ENCODE measurements at regions not wholly inside any gene's neighbourhood (a gene's known extent, or its start where the extent isn't known, plus 50 kb on each side); places are given as distances from the start of the nearest gene placed in this dataset.

- DNase-seq (ENCODE audit: low spot score): no peak
- no peak overlapping the region for H3K4me2 ChIP-seq (ENCODE audit: insufficient read depth, low read length, poor library complexity, severe bottlenecking)
Measured at GRCh38 chr5:130773813-130774212, 391.2 kb downstream of the HINT1 start.

GRCh38 chr5:130762031-130762430, 403.0 kb downstream of the HINT1 start:
- no peaks in the 10 kb centered on the region for H3K36me3 ChIP-seq (replicated peaks in 1 of 2; ENCODE audit: control insufficient read depth in 2 of 2, insufficient read depth in 2 of 2, low read length in 2 of 2)
- no peak overlapping the region for H3K4ac ChIP-seq (ENCODE audit: low read length)
- H4K91ac ChIP-seq (ENCODE audit: low read depth, low read length, poor library complexity): no peak overlapping the region
- no peak overlapping the region for H3K23ac ChIP-seq (ENCODE audit: low read depth, low read length, poor library complexity)
- H2BK5ac ChIP-seq (ENCODE audit: low read length): no peak overlapping the region
- H2AFZ ChIP-seq (ENCODE audit: low read length): no peak overlapping the region
- DNase-seq (ENCODE audit: low spot score): no peak
- no peak overlapping the region for H3K18ac ChIP-seq (ENCODE audit: low read length)
- no peak overlapping the region for H3K14ac ChIP-seq (ENCODE audit: low read length)
- no peak overlapping the region for H2BK120ac ChIP-seq (ENCODE audit: low read depth, low read length)
- no peaks in the 10 kb centered on the region for H3K27me3 ChIP-seq (ENCODE audit: control insufficient read depth in 3 of 3, insufficient read depth in 3 of 3, low read depth in 1 of 3, low read length in 3 of 3)
- H2BK15ac ChIP-seq (ENCODE audit: low read length): no peak overlapping the region
- no peak overlapping the region for H3K27ac ChIP-seq (replicated peaks; ENCODE audit: low read length)
- H3K4me1 ChIP-seq (ENCODE audit: control insufficient read depth in 2 of 2, insufficient read depth in 1 of 2, low read depth in 1 of 2, low read length in 2 of 2): no peaks in the 10 kb centered on the region
- no peak overlapping the region for H2BK12ac ChIP-seq (ENCODE audit: low read length)
- no peak overlapping the region for H3K4me3 ChIP-seq (ENCODE audit: low read length in 2 of 2)
- H2AK5ac ChIP-seq (ENCODE audit: low read depth, low read length): no peak overlapping the region
- H3K4me2 ChIP-seq (ENCODE audit: insufficient read depth, low read length, poor library complexity, severe bottlenecking): no peak overlapping the region
- no peaks in the 10 kb centered on the region for H3K79me1 ChIP-seq (ENCODE audit: low read depth, low read length)
- H4K8ac ChIP-seq (ENCODE audit: low read depth, low read length): no peak overlapping the region
- no peaks in the 10 kb centered on the region for H3K9me3 ChIP-seq (replicated peaks in 1 of 2; ENCODE audit: control insufficient read depth in 2 of 2, insufficient read depth in 1 of 2, low read depth in 1 of 2, low read length in 2 of 2)
- H3K9ac ChIP-seq (ENCODE audit: low read depth, low read length, poor library complexity): no peak overlapping the region
- no CpG with 5 or more reads among the region's 1 CpG for WGBS, 2 donors (ENCODE audit: extremely low coverage in 2 of 2, insufficient read length in 2 of 2, insufficient replicate concordance in 1 of 2)

More at GRCh38 chr5:130773813-130774212, 391.2 kb downstream of the HINT1 start:
- Histone ChIP-seq H3K36me3 (replicated peaks in 1 of 2; ENCODE audit: control insufficient read depth in 2 of 2, insufficient read depth in 2 of 2, low read length in 2 of 2) (no peaks in the 10 kb centered on the region), H2AK5ac (ENCODE audit: low read depth, low read length) (no peak overlapping the region), H2BK12ac (ENCODE audit: low read length) (no peak overlapping the region), H3K79me1 (ENCODE audit: low read depth, low read length) (no peaks in the 10 kb centered on the region), H2BK5ac (ENCODE audit: low read length) (no peak overlapping the region), H3K18ac (ENCODE audit: low read length) (no peak overlapping the region), H3K9ac (ENCODE audit: low read depth, low read length, poor library complexity) (no peak overlapping the region), H3K9me3 (replicated peaks in 1 of 2; ENCODE audit: control insufficient read depth in 2 of 2, insufficient read depth in 1 of 2, low read depth in 1 of 2, low read length in 2 of 2) (no peaks in the 10 kb centered on the region), H3K23ac (ENCODE audit: low read depth, low read length, poor library complexity) (no peak overlapping the region), H2BK15ac (ENCODE audit: low read length) (no peak overlapping the region), H3K27ac (replicated peaks; ENCODE audit: low read length) (no peak overlapping the region), H3K4me3 (ENCODE audit: low read length in 2 of 2) (no peak overlapping the region), H4K91ac (ENCODE audit: low read depth, low read length, poor library complexity) (no peak overlapping the region), H2AFZ (ENCODE audit: low read length) (no peak overlapping the region), H4K8ac (ENCODE audit: low read depth, low read length) (no peak overlapping the region), H3K14ac (ENCODE audit: low read length) (no peak overlapping the region), H3K4me1 (ENCODE audit: control insufficient read depth in 2 of 2, insufficient read depth in 1 of 2, low read depth in 1 of 2, low read length in 2 of 2) (no peaks in the 10 kb centered on the region), H2BK120ac (ENCODE audit: low read depth, low read length) (no peak overlapping the region), H3K4ac (ENCODE audit: low read length) (no peak overlapping the region), H3K27me3 (ENCODE audit: control insufficient read depth in 3 of 3, insufficient read depth in 3 of 3, low read depth in 1 of 3, low read length in 3 of 3) (no peaks in the 10 kb centered on the region)
- WGBS, 2 donors (ENCODE audit: extremely low coverage in 2 of 2, insufficient read length in 2 of 2, insufficient replicate concordance in 1 of 2): no CpG with 5 or more reads among the region's 3 CpGs

GRCh38 chr5:130759061-130759460, 406.0 kb downstream of the HINT1 start:
- H3K9ac ChIP-seq (ENCODE audit: low read depth, low read length, poor library complexity): no peak overlapping the region
- no peak overlapping the region for H3K4ac ChIP-seq (ENCODE audit: low read length)
- no peak overlapping the region for H3K18ac ChIP-seq (ENCODE audit: low read length)
- H3K27me3 ChIP-seq (ENCODE audit: control insufficient read depth in 3 of 3, insufficient read depth in 3 of 3, low read depth in 1 of 3, low read length in 3 of 3): no peaks in the 10 kb centered on the region
- no peak overlapping the region for H3K4me2 ChIP-seq (ENCODE audit: insufficient read depth, low read length, poor library complexity, severe bottlenecking)
- H3K79me1 ChIP-seq (ENCODE audit: low read depth, low read length): no peaks in the 10 kb centered on the region
- no peak overlapping the region for H4K8ac ChIP-seq (ENCODE audit: low read depth, low read length)
- no peak overlapping the region for H3K4me3 ChIP-seq (ENCODE audit: low read length in 2 of 2)
- H3K23ac ChIP-seq (ENCODE audit: low read depth, low read length, poor library complexity): no peak overlapping the region
- H3K14ac ChIP-seq (ENCODE audit: low read length): no peak overlapping the region
- DNase-seq (ENCODE audit: low spot score): no peak
- H3K4me1 ChIP-seq (ENCODE audit: control insufficient read depth in 2 of 2, insufficient read depth in 1 of 2, low read depth in 1 of 2, low read length in 2 of 2): no peaks in the 10 kb centered on the region
- WGBS, 2 donors (ENCODE audit: extremely low coverage in 2 of 2, insufficient read length in 2 of 2, insufficient replicate concordance in 1 of 2): no CpG with 5 or more reads among the region's 3 CpGs
- no peak overlapping the region for H2BK5ac ChIP-seq (ENCODE audit: low read length)
- no peak overlapping the region for H4K91ac ChIP-seq (ENCODE audit: low read depth, low read length, poor library complexity)
- H2AK5ac ChIP-seq (ENCODE audit: low read depth, low read length): no peak overlapping the region
- H3K36me3 ChIP-seq (replicated peaks in 1 of 2; ENCODE audit: control insufficient read depth in 2 of 2, insufficient read depth in 2 of 2, low read length in 2 of 2): no peaks in the 10 kb centered on the region
- H3K27ac ChIP-seq (replicated peaks; ENCODE audit: low read length): no peak overlapping the region
- no peak overlapping the region for H2BK120ac ChIP-seq (ENCODE audit: low read depth, low read length)
- no peak overlapping the region for H2AFZ ChIP-seq (ENCODE audit: low read length)
- no peak overlapping the region for H2BK15ac ChIP-seq (ENCODE audit: low read length)
- no peak overlapping the region for H2BK12ac ChIP-seq (ENCODE audit: low read length)
- H3K9me3 ChIP-seq (replicated peaks in 1 of 2; ENCODE audit: control insufficient read depth in 2 of 2, insufficient read depth in 1 of 2, low read depth in 1 of 2, low read length in 2 of 2): no peaks in the 10 kb centered on the region

- Histone ChIP-seq H3K18ac (ENCODE audit: low read length) (no peak overlapping the region), H3K23ac (ENCODE audit: low read depth, low read length, poor library complexity) (no peak overlapping the region), H2BK12ac (ENCODE audit: low read length) (no peak overlapping the region), H3K27me3 (ENCODE audit: control insufficient read depth in 3 of 3, insufficient read depth in 3 of 3, low read depth in 1 of 3, low read length in 3 of 3) (no peaks in the 10 kb centered on the region), H2BK120ac (ENCODE audit: low read depth, low read length) (no peak overlapping the region), H2AFZ (ENCODE audit: low read length) (no peak overlapping the region), H3K4me1 (ENCODE audit: control insufficient read depth in 2 of 2, insufficient read depth in 1 of 2, low read depth in 1 of 2, low read length in 2 of 2) (no peaks in the 10 kb centered on the region), H3K27ac (replicated peaks; ENCODE audit: low read length) (no peak overlapping the region), H3K14ac (ENCODE audit: low read length) (no peak overlapping the region), H3K4me3 (ENCODE audit: low read length in 2 of 2) (no peak overlapping the region), H2AK5ac (ENCODE audit: low read depth, low read length) (no peak overlapping the region), H2BK5ac (ENCODE audit: low read length) (no peak overlapping the region), H3K4ac (ENCODE audit: low read length) (no peak overlapping the region), H3K4me2 (ENCODE audit: insufficient read depth, low read length, poor library complexity, severe bottlenecking) (no peak overlapping the region), H3K79me1 (ENCODE audit: low read depth, low read length) (no peaks in the 10 kb centered on the region), H3K9ac (ENCODE audit: low read depth, low read length, poor library complexity) (no peak overlapping the region), H3K9me3 (replicated peaks in 1 of 2; ENCODE audit: control insufficient read depth in 2 of 2, insufficient read depth in 1 of 2, low read depth in 1 of 2, low read length in 2 of 2) (no peaks in the 10 kb centered on the region), H4K8ac (ENCODE audit: low read depth, low read length) (no peak overlapping the region), H3K36me3 (replicated peaks in 1 of 2; ENCODE audit: control insufficient read depth in 2 of 2, insufficient read depth in 2 of 2, low read length in 2 of 2) (no peaks in the 10 kb centered on the region), H4K91ac (ENCODE audit: low read depth, low read length, poor library complexity) (no peak overlapping the region), H2BK15ac (ENCODE audit: low read length) (no peak overlapping the region)
- no peak for DNase-seq (ENCODE audit: low spot score)
- no CpG with 5 or more reads among the region's 2 CpGs for WGBS, 2 donors (ENCODE audit: extremely low coverage in 2 of 2, insufficient read length in 2 of 2, insufficient replicate concordance in 1 of 2)
Measured at GRCh38 chr5:130747556-130747955, 417.5 kb downstream of the HINT1 start.

Measured in neuronal stem cell (in vitro differentiated cells).